GM23338 (cell line): ENCODE measurements at regions not wholly inside any gene's neighbourhood (a gene's known extent, or its start where the extent isn't known, plus 50 kb on each side); places are given as distances from the start of the nearest gene placed in this dataset.

Source experiments
- ATAC-seq: fragments of 200-7000 bp; cut with Tn5 transposase; 3 replicates; pipeline ENCODE4 v1.9.1; 2020
- DNase-seq: peaks from one replicate; pipeline ENCODE4 v3.0.0-alpha.2; 2015; ENCODE audit warnings: low spot score
- H2AFZ ChIP-seq: fragments of 200-600 bp; sonication (generic); 2 replicates; pipeline ENCODE4 v1.8.0; 2016; ENCODE audit warnings: antibody characterized with exemption, mild to moderate bottlenecking, moderate library complexity
- H3F3A ChIP-seq: fragments of 200-600 bp; sonication (generic); replicated peaks from 2 replicates; pipeline ENCODE4 v1.8.0; 2017; ENCODE audit warnings: antibody characterized with exemption, mixed run types, low read depth
- H3K27ac ChIP-seq: fragments of 200-600 bp; sonication (generic); 2 replicates; pipeline ENCODE4 v1.6.1; 2016; ENCODE audit warnings: low read depth
- H3K27me3 ChIP-seq: fragments of 200-600 bp; sonication (generic); 2 replicates; pipeline ENCODE4 v1.8.0; 2016; ENCODE audit warnings: mild to moderate bottlenecking, mixed run types, moderate library complexity; ENCODE audit not compliant: insufficient read depth
- H3K36me3 ChIP-seq: fragments of 200-600 bp; sonication (generic); 2 replicates; pipeline ENCODE4 v1.8.0; 2016; ENCODE audit warnings: mild to moderate bottlenecking; ENCODE audit not compliant: insufficient read depth
- H3K4me1 ChIP-seq: fragments of 200-600 bp; sonication (generic); 2 replicates; pipeline ENCODE4 v1.8.0; 2016; ENCODE audit warnings: mild to moderate bottlenecking, moderate library complexity; ENCODE audit not compliant: insufficient read depth
- H3K4me2 ChIP-seq: fragments of 200-600 bp; sonication (generic); 2 replicates; pipeline ENCODE4 v1.7.1; 2017; ENCODE audit warnings: mixed run types
- H3K4me3 ChIP-seq: fragments of 200-600 bp; sonication (generic); 2 replicates; pipeline ENCODE4 v1.6.1; 2016; ENCODE audit warnings: mixed run types
- H3K79me2 ChIP-seq: fragments of 200-600 bp; sonication (generic); replicated peaks from 2 replicates; pipeline ENCODE4 v1.8.0; 2017; ENCODE audit warnings: mild to moderate bottlenecking; ENCODE audit not compliant: insufficient read depth
- H3K9me2 ChIP-seq: fragments of 200-600 bp; sonication (generic); 2 replicates; pipeline ENCODE4 v1.8.0; 2017; ENCODE audit not compliant: insufficient read depth
- H4K20me1 ChIP-seq: fragments of 200-600 bp; sonication (generic); replicated peaks from 2 replicates; pipeline ENCODE4 v1.8.0; 2017; ENCODE audit warnings: mild to moderate bottlenecking; ENCODE audit not compliant: insufficient read depth
- H3K27ac Mint-ChIP-seq: 2 replicates; pipeline ENCODE4 v1.8.0; 2020; ENCODE audit warnings: inconsistent platforms, mild to moderate bottlenecking, moderate library complexity, mixed read lengths
- H3K27me3 Mint-ChIP-seq: 3 replicates; pipeline ENCODE4 v1.8.0; 2022; ENCODE audit warnings: low read depth, mild to moderate bottlenecking, moderate library complexity, mixed read lengths, inconsistent platforms; ENCODE audit not compliant: insufficient read depth, poor library complexity
- H3K36me3 Mint-ChIP-seq: 3 replicates; pipeline ENCODE4 v1.8.0; 2021; ENCODE audit warnings: low read depth, mild to moderate bottlenecking, inconsistent platforms, moderate library complexity, mixed read lengths
- H3K4me1 Mint-ChIP-seq: 3 replicates; pipeline ENCODE4 v1.8.0; 2020; ENCODE audit warnings: mild to moderate bottlenecking, inconsistent platforms, mixed read lengths
- H3K4me3 Mint-ChIP-seq: 3 replicates; pipeline ENCODE4 v1.8.0; 2021; ENCODE audit warnings: moderate library complexity, mild to moderate bottlenecking, inconsistent platforms, mixed read lengths
- H3K9me3 Mint-ChIP-seq: 3 replicates; pipeline ENCODE4 v1.8.0; 2020; ENCODE audit warnings: moderate library complexity, mild to moderate bottlenecking, inconsistent platforms, mixed read lengths
- CREB1 ChIP-seq: fragments of 250-450 bp; sonication (Bioruptor Pico); IDR thresholded peaks from 2 replicates; pipeline ENCODE4 v1.5.0; 2020; ENCODE audit warnings: low read depth, mild to moderate bottlenecking, moderate library complexity
- CTCF ChIP-seq, 2 experiments: fragments of 200-600 bp in 1 of 2; sonication (generic) in 1 of 2; conservative IDR thresholded peaks; 2 replicates each; pipeline versions ENCODE4 v1.5.1 to v1.6.1; 2016 to 2017; ENCODE audit warnings: antibody characterized with exemption in 2 of 2, low read depth in 2 of 2, mild to moderate bottlenecking in 2 of 2, moderate library complexity in 1 of 2
- EZH2 ChIP-seq: fragments of 200-600 bp; sonication (generic); IDR thresholded peaks from one replicate; pipeline ENCODE4 v1.8.0; 2017; ENCODE audit warnings: antibody characterized with exemption, mild to moderate bottlenecking, low read depth; ENCODE audit not compliant: unreplicated experiment
- EZH2phosphoT487 ChIP-seq: fragments of 200-600 bp; sonication (generic); IDR thresholded peaks from one replicate; pipeline ENCODE4 v1.8.1; 2018; ENCODE audit warnings: antibody characterized with exemption; ENCODE audit not compliant: unreplicated experiment
- JUNB ChIP-seq: IDR thresholded peaks from one replicate; pipeline ENCODE4 v1.6.1; 2016; ENCODE audit warnings: antibody characterized with exemption; ENCODE audit not compliant: unreplicated experiment
- NANOG ChIP-seq: IDR thresholded peaks from 2 replicates; pipeline ENCODE4 v1.6.1; 2016; ENCODE audit warnings: antibody characterized with exemption, borderline replicate concordance
- POLR2AphosphoS5 ChIP-seq: IDR thresholded peaks from 2 replicates; pipeline ENCODE4 v1.6.1; 2016; ENCODE audit warnings: antibody characterized with exemption, low read depth
- REST ChIP-seq: IDR thresholded peaks from one replicate; pipeline ENCODE4 v1.6.1; 2018; ENCODE audit warnings: antibody characterized with exemption; ENCODE audit not compliant: unreplicated experiment
- STAT1 ChIP-seq: IDR thresholded peaks from one replicate; pipeline ENCODE4 v1.6.1; 2016; ENCODE audit warnings: antibody characterized with exemption; ENCODE audit not compliant: unreplicated experiment
- ZNF114 ChIP-seq: fragments of 250-450 bp; sonication (Bioruptor Pico); IDR thresholded peaks from 2 replicates; pipeline ENCODE4 v1.5.0; 2020; ENCODE audit warnings: mild to moderate bottlenecking, moderate library complexity
- ZNF331 ChIP-seq: fragments of 250-450 bp; sonication (Bioruptor Pico); IDR thresholded peaks from 2 replicates; pipeline ENCODE4 v1.5.0; 2020; ENCODE audit warnings: low read depth, mild to moderate bottlenecking, moderate library complexity
- ZNF462 ChIP-seq: fragments of 250-450 bp; sonication (Bioruptor Pico); IDR thresholded peaks from 2 replicates; pipeline ENCODE4 v1.5.0; 2020; ENCODE audit warnings: mild to moderate bottlenecking, moderate library complexity
- TF ChIP-seq, protein P1 (sequence below): IDR thresholded peaks from 2 replicates; pipeline ENCODE4 v1.6.1; 2016; ENCODE audit warnings: antibody characterized with exemption

DNA sequence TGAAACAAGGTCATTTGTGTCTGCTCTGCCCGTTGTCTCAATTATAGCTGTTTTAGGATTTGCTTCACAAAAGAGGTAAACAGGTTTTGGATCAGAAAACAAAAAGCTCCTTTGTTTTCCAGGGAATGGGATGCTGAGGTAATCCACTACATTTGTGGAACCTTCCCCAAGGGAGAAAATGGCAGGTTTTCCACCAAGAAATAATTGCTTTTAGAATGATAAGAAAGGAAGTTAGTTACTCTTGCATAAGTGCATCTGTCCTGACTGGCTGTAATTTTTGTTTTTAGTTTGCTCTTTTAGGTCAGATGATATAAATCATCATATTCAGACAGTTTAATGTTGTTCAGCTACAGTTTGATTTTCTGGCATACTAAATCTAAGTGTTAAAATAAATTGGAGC is 198.5 kb upstream of the COL8A1 start:
- Mint-ChIP-seq H3K27me3 (no peaks in the 10 kb centered on the region), H3K36me3 (peaks cover 12% of the 10 kb centered on the region; the same call in 2 of the 3 replicates), H3K4me1 (peaks cover 16% of the 10 kb centered on the region), H3K27ac (no peak overlapping the region), H3K9me3 (peaks cover 6% of the 10 kb centered on the region), H3K4me3 (no peak overlapping the region)
- Histone ChIP-seq H3K4me1 (peaks cover 6% of the 10 kb centered on the region), H3K36me3 (no peaks in the 10 kb centered on the region), H3K9me2 (no peaks in the 10 kb centered on the region), H3F3A (no peaks in the 10 kb centered on the region), H3K27me3 (no peaks in the 10 kb centered on the region), H3K79me2 (no peaks in the 10 kb centered on the region), H2AFZ (no peak overlapping the region), H3K27ac (peak overlapping the region; percentile 5; the same call in 1 of the 2 replicates), H3K4me3 (no peak overlapping the region), H3K4me2 (peak overlapping the region; percentile 28; the same call in 1 of the 2 replicates), H4K20me1 (no peaks in the 10 kb centered on the region)
- ATAC-seq: no peak; the same call in 2 of the 3 replicates
- peak; percentile 41 for DNase-seq
- TF ChIP-seq REST (no peak), ZNF462 (no peak), EZH2phosphoT487 (no peak), ZNF114 (CRISPR knock-in tag) (no peak), NANOG (no peak), STAT1 (no peak), CTCF (conservative IDR thresholded peaks at IDR 0.05; ENCODE audit: low read depth in 2 of 2) (no peak), ZNF331 (CRISPR knock-in tag) (no peak), CREB1 (CRISPR knock-in tag) (no peak), EZH2 (no peak), POLR2AphosphoS5 (no peak), JUNB (no peak)
- TF ChIP-seq, protein P1, sequence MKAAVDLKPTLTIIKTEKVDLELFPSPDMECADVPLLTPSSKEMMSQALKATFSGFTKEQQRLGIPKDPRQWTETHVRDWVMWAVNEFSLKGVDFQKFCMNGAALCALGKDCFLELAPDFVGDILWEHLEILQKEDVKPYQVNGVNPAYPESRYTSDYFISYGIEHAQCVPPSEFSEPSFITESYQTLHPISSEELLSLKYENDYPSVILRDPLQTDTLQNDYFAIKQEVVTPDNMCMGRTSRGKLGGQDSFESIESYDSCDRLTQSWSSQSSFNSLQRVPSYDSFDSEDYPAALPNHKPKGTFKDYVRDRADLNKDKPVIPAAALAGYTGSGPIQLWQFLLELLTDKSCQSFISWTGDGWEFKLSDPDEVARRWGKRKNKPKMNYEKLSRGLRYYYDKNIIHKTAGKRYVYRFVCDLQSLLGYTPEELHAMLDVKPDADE: no peak
